Keratinocyte (primary cell): ENCODE measurements at regions not wholly inside any gene's neighbourhood (a gene's known extent, or its start where the extent isn't known, plus 50 kb on each side); places are given as distances from the start of the nearest gene placed in this dataset.

ENCODE experiments used
- DNase-seq: peaks from one replicate; pipeline ENCODE4 v3.0.0-alpha.2; 2011; ENCODE audit warnings: low read depth, missing footprints, low spot score
- FAIRE-seq: peaks from 2 replicates; lab custom pipeline; 2011; peaks lifted over from hg19 to GRCh38; lab: Jason Lieb, UNC
- H2AFZ ChIP-seq: 2 replicates; pipeline ENCODE4 v1.6.0; 2012; ENCODE audit warnings: low read length, control low read depth, inconsistent platforms; ENCODE audit not compliant: control insufficient read depth
- H3K27ac ChIP-seq: 2 replicates; pipeline ENCODE4 v1.5.1; 2011; ENCODE audit warnings: low read length; ENCODE audit not compliant: control insufficient read depth, insufficient read depth
- H3K27me3 ChIP-seq: 3 replicates; pipeline ENCODE4 v1.6.0; 2011; ENCODE audit warnings: low read length; ENCODE audit not compliant: control insufficient read depth, insufficient read depth; ENCODE audit errors: extremely low read depth
- H3K36me3 ChIP-seq, 2 experiments: 2 replicates in 1 of 2; 3 replicates in 1 of 2; pipeline ENCODE4 v1.5.1; 2011; ENCODE audit warnings: low read length in 2 of 2, mild to moderate bottlenecking in 1 of 2; ENCODE audit not compliant: control insufficient read depth in 2 of 2, insufficient read depth in 2 of 2; ENCODE audit errors: extremely low read depth in 1 of 2
- H3K4me1 ChIP-seq: 3 replicates; pipeline ENCODE4 v1.5.1; 2011; ENCODE audit warnings: low read length; ENCODE audit not compliant: control insufficient read depth, insufficient read depth; ENCODE audit errors: extremely low read depth
- H3K4me2 ChIP-seq: 3 replicates; pipeline ENCODE4 v1.6.0; 2011; ENCODE audit warnings: low read depth, low read length; ENCODE audit not compliant: control insufficient read depth, insufficient read depth; ENCODE audit errors: extremely low read depth
- H3K4me3 ChIP-seq, 3 experiments: fragments of 200-600 bp in 1 of 3; sonication (generic) in 1 of 3; 2 replicates in 2 of 3; 3 replicates in 1 of 3; pipeline ENCODE4 v1.5.1; 2011 to 2016; ENCODE audit warnings: low read length in 3 of 3, mild to moderate bottlenecking in 3 of 3, control low read depth in 2 of 3, inconsistent platforms in 1 of 3, low read depth in 1 of 3, mixed read lengths in 1 of 3, mixed run types in 1 of 3, moderate library complexity in 1 of 3; ENCODE audit not compliant: control insufficient read depth in 2 of 3, insufficient read depth in 2 of 3; ENCODE audit errors: extremely low read depth in 1 of 3
- H3K79me2 ChIP-seq: 2 replicates; pipeline ENCODE4 v1.6.0; 2012; ENCODE audit warnings: low read length; ENCODE audit not compliant: control insufficient read depth, insufficient read depth
- H3K9ac ChIP-seq: 3 replicates; pipeline ENCODE4 v1.6.0; 2011; ENCODE audit warnings: low read length; ENCODE audit not compliant: control insufficient read depth, insufficient read depth; ENCODE audit errors: extremely low read depth
- H3K9me1 ChIP-seq: 3 replicates; pipeline ENCODE4 v1.6.0; 2011; ENCODE audit warnings: low read length; ENCODE audit not compliant: control insufficient read depth, insufficient read depth; ENCODE audit errors: extremely low read depth
- H3K9me3 ChIP-seq: 2 replicates; pipeline ENCODE4 v1.5.1; 2012; ENCODE audit warnings: low read depth, low read length; ENCODE audit not compliant: control insufficient read depth
- H4K20me1 ChIP-seq: 3 replicates; pipeline ENCODE4 v1.6.0; 2011; ENCODE audit warnings: low read length; ENCODE audit not compliant: control insufficient read depth, insufficient read depth; ENCODE audit errors: extremely low read depth
- EZH2 ChIP-seq: IDR thresholded peaks from one replicate; pipeline ENCODE4 v1.6.1; 2012; ENCODE audit warnings: inconsistent platforms, mild to moderate bottlenecking, low read length, moderate library complexity
- dilution Hi-C: fragments of 300-500 bp; cut with MboI; formaldehyde crosslinking; loops from one replicate; pipeline ENCODE4 v1.7.0; 2020; ENCODE audit warnings: low sequenced_read_pairs; ENCODE audit not compliant: extremely low pct_ligation_motif_present
- TF ChIP-seq, protein P1 (sequence below), 3 experiments: IDR thresholded peaks in 1 of 3; conservative IDR thresholded peaks in 1 of 3; optimal IDR thresholded peaks in 1 of 3; 2 replicates in 2 of 3; 3 replicates in 1 of 3; pipeline versions ENCODE3 to v1.5.1; 2011; ENCODE audit warnings: low read length in 3 of 3, mild to moderate bottlenecking in 3 of 3, moderate library complexity in 2 of 3, control low read depth in 1 of 3, inconsistent platforms in 1 of 3; ENCODE audit not compliant: insufficient read depth in 2 of 3; ENCODE audit errors: extremely low read depth in 1 of 3

DNA sequence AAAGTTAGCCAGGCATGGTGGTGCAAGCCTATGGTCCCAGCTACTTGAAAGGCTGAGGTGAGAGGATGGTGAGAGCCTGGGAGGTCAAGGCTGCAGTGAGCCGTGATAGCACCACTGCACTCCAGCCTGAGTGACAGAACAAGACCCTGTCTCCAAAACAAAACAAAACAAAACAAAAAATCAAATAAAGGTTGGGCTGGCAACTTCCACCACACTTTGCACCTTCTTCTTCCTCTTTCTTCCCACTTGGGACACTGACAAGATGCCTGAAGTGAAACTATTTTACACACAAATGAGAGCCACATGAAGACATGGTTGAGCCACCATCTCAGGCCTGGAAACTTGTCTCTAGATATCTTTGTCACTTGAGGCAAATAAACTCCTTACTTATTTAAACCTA is 53.8 kb upstream of the CCDC28A start:
- H4K20me1 ChIP-seq: no peaks in the 10 kb centered on the region
- DNase-seq: no peak
- no peaks in the 10 kb centered on the region for H3K36me3 ChIP-seq
- H3K27ac ChIP-seq: no peak overlapping the region
- TF ChIP-seq, protein P1, sequence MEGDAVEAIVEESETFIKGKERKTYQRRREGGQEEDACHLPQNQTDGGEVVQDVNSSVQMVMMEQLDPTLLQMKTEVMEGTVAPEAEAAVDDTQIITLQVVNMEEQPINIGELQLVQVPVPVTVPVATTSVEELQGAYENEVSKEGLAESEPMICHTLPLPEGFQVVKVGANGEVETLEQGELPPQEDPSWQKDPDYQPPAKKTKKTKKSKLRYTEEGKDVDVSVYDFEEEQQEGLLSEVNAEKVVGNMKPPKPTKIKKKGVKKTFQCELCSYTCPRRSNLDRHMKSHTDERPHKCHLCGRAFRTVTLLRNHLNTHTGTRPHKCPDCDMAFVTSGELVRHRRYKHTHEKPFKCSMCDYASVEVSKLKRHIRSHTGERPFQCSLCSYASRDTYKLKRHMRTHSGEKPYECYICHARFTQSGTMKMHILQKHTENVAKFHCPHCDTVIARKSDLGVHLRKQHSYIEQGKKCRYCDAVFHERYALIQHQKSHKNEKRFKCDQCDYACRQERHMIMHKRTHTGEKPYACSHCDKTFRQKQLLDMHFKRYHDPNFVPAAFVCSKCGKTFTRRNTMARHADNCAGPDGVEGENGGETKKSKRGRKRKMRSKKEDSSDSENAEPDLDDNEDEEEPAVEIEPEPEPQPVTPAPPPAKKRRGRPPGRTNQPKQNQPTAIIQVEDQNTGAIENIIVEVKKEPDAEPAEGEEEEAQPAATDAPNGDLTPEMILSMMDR (optimal IDR thresholded peaks at IDR 0.05 in 1 of 3, IDR thresholded peaks at IDR 0.05 in 1 of 3, conservative IDR thresholded peaks at IDR 0.05 in 1 of 3; ENCODE audit: extremely low read depth in 1 of 3, insufficient read depth in 2 of 3, low read length in 3 of 3): no peak
- no peak for TF ChIP-seq EZH2
- H3K9me1 ChIP-seq: no peaks in the 10 kb centered on the region
- H3K4me1 ChIP-seq: peaks cover 5% of the 10 kb centered on the region
- no peak overlapping the region for H3K4me2 ChIP-seq
- no peak overlapping the region for H2AFZ ChIP-seq
- no peaks in the 10 kb centered on the region for H3K9me3 ChIP-seq
- no peak overlapping the region for H3K4me3 ChIP-seq
- no peak overlapping the region for H3K9ac ChIP-seq
- no peak for FAIRE-seq
- H3K79me2 ChIP-seq: no peaks in the 10 kb centered on the region
- dilution Hi-C loops: no loop called here
- no peaks in the 10 kb centered on the region for H3K27me3 ChIP-seq

DNA sequence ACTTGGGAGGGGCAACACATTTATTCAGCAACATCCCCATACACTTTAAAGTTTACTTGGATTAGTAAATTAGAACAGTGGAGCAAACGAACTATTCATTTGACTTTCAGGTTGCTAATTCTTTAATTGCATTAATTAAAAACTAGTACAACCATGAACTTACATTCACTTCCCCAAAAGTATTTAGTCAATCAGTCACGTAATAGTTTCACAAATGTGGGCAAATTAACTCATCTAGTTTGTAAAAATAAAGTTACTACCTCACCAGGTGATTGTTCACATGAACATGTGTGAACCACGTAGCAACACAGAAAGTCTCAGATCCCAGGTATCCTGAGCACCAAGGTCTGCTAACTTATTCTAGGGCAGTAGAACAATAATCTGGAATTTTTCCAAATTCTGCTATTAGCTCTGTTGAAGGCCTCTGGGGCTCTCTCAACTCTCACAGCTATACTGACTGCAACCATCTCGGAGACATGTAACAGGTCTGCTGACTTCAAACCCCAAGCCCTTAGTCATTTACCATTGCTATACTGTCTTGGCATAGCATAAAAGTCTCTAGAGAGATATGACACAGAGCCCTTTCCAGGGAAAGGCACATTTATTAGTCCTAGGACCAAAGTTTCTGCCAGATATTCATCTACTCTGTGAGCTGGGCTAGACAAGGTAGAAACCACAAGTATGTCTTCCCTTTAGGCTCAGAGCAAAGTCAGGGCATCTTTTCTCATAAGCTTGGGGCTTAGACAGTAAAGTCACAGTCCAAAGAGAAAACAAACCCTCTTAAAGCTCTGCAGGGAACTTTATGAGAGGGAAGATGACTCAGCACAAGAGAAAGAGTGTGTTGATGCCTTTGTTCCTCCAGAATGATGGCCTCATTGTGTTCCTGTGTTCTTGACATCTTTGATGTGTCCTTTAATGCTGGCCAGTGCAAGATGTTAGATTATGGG is 50.9 kb upstream of the CCDC28A start:
- no peak for TF ChIP-seq EZH2
- TF ChIP-seq, protein P1 (optimal IDR thresholded peaks at IDR 0.05 in 1 of 3, IDR thresholded peaks at IDR 0.05 in 1 of 3, conservative IDR thresholded peaks at IDR 0.05 in 1 of 3; ENCODE audit: extremely low read depth in 1 of 3, insufficient read depth in 2 of 3, low read length in 3 of 3): no peak
- H3K9me3 ChIP-seq: no peaks in the 10 kb centered on the region
- no peaks in the 10 kb centered on the region for H3K9me1 ChIP-seq
- H3K27me3 ChIP-seq: no peaks in the 10 kb centered on the region
- dilution Hi-C loops: no loop called here
- no peak overlapping the region for H3K4me2 ChIP-seq
- no peak overlapping the region for H3K27ac ChIP-seq
- peak overlapping the region; percentile 12 for H2AFZ ChIP-seq
- peak; percentile 57 for FAIRE-seq
- no peak overlapping the region for H3K4me3 ChIP-seq
- no peak overlapping the region for H3K9ac ChIP-seq
- H3K79me2 ChIP-seq: no peaks in the 10 kb centered on the region
- no peaks in the 10 kb centered on the region for H4K20me1 ChIP-seq
- no peak for DNase-seq
- peaks cover 5% of the 10 kb centered on the region for H3K4me1 ChIP-seq
- no peaks in the 10 kb centered on the region for H3K36me3 ChIP-seq
